Neuron (in vitro differentiated cells): ENCODE measurements at regions not wholly inside any gene's neighbourhood (a gene's known extent, or its start where the extent isn't known, plus 50 kb on each side); places are given as distances from the start of the nearest gene placed in this dataset.
"Not testable (repeated sequence)": the region's sequence is repeated elsewhere in the genome, so short reads cannot be mapped to it uniquely, and the experiment has no call there.

Experiments used
- H2AFZ ChIP-seq: one replicate; pipeline ENCODE4 v1.6.1; 2013; ENCODE audit warnings: low read depth, mild to moderate bottlenecking, inconsistent platforms, low read length, moderate library complexity
- H3K27me3 ChIP-seq: one replicate; pipeline ENCODE4 v1.6.1; 2013; ENCODE audit warnings: low read length; ENCODE audit not compliant: insufficient read depth
- H3K36me3 ChIP-seq: one replicate; pipeline ENCODE4 v1.6.1; 2013; ENCODE audit warnings: low read length; ENCODE audit not compliant: insufficient read depth
- H3K4me1 ChIP-seq: one replicate; pipeline ENCODE4 v1.6.1; 2013; ENCODE audit warnings: low read length; ENCODE audit not compliant: insufficient read depth
- H3K4me3 ChIP-seq: 2 replicates; pipeline ENCODE4 v1.5.1; 2013; ENCODE audit warnings: mild to moderate bottlenecking, low read length, moderate library complexity
- H3K9me3 ChIP-seq: one replicate; pipeline ENCODE4 v1.6.1; 2013; ENCODE audit warnings: low read length

DNA sequence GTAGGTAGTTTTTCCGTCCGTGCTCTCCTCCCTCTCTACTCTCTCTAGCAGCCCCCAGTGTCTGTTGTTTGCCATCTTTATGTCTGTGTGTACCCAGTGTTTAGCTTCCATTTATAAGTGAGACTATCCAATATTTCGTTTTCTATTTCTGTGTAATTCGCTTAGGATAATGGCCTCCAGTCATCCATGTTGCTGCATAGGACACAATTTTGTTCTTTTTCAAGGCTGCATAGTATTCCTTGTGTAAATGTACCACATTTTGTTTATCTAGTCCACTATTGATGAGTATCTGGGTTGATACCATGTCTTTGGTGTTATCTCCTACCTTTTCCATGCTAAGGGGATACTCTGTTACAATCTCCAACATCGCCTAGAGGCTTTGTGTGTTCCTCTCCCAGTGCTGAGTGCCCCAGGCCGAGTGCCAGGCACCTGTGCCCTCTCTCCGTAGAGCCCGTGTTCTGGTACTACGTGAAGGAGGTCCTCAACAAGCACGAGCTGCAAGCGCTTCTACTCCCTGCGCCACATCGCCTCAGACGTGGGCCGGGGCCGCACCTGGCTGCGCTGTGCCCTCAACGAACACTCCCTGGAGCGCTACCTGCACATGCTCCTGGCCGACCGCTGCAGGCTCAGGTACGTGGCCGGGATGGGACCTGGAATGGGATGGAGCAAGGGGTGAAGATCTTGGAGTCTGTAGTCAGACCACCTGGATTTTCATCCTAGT lies 51.0 kb downstream of the NPIPB11 start:
- H3K4me3 ChIP-seq, H2AFZ ChIP-seq, H3K36me3 ChIP-seq, H3K27me3 ChIP-seq, H3K4me1 ChIP-seq, H3K9me3 ChIP-seq: not testable (repeated sequence)

DNA sequence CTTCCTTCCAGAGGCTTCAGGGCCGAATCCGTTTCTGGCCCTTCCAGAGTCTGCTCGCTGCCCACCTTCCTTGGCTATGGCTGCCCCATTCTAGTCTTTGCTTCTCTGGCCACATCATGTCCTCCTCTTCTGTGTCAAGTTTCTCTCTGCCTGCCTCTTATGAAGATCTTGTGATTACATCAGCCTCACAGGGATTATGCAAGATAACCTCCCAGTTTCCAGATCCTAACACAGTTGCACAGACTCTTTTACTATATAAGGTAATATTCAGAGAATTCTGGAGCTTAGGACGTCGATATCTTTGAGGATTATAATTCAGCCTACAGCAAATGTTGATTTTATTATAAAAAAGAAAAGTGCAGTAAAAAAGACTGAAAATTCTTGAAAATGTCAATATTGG lies 52.1 kb downstream of the NPIPB11 start:
- H3K4me1 ChIP-seq, result not testable (repeated sequence)

DNA sequence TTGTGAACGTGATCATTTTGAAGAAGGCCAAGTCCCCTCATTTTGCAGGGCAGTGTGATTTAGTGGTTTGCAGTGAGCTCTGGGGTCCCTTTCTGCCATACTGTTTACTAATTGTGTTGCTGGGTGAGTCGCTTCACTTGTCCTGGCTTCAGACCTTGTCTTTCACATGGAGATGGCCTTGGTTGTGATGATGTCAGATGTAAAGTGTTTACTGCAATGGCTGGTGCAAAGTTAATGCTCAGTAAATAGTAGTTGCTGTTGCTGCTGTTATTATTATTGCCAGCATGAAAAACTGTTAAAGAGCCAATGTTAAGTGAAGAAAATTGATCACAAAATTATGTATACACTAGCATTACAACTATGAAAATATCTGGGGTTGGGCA lies 53.9 kb downstream of the NPIPB11 start:
- H3K9me3 ChIP-seq, H3K36me3 ChIP-seq, H2AFZ ChIP-seq, H3K4me1 ChIP-seq, H3K27me3 ChIP-seq, H3K4me3 ChIP-seq: not testable (repeated sequence)

More for the DNA sequence above, 52.1 kb downstream of the NPIPB11 start:
- not testable (repeated sequence) for H3K9me3 ChIP-seq, H3K27me3 ChIP-seq, H3K36me3 ChIP-seq, H3K4me3 ChIP-seq, H2AFZ ChIP-seq

DNA sequence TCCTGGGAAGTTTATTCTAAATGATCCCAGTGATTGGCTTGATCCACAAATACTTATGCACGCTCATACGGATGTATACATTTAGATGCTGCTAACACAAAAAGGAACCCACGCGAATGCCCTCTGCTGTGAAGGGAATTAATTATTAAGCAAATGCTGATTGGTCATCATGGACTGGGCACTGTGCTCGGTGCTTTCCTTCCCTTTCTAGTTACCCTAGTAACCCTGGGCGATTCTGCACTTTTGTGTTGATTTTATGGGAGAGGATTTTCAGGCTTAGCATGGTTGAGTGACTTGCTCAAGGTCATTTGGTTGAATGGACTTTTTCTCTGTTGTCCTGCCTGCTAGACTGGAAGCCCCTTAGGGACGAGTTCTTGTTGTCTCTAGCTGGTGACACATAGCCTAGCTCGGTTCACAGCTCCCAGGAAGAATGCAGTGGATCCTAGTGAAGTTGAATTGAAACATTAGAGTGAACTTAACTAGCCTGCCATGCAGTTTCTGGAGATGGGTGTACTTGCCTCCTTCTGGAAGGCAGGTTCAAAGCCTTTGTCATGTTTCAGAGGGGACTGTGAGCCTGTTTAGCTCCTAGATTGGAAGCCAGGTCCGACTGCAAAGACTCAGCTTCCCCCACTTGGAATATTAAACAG lies 54.4 kb downstream of the NPIPB11 start:
- H3K4me3 ChIP-seq, H3K27me3 ChIP-seq: not testable (repeated sequence)

DNA sequence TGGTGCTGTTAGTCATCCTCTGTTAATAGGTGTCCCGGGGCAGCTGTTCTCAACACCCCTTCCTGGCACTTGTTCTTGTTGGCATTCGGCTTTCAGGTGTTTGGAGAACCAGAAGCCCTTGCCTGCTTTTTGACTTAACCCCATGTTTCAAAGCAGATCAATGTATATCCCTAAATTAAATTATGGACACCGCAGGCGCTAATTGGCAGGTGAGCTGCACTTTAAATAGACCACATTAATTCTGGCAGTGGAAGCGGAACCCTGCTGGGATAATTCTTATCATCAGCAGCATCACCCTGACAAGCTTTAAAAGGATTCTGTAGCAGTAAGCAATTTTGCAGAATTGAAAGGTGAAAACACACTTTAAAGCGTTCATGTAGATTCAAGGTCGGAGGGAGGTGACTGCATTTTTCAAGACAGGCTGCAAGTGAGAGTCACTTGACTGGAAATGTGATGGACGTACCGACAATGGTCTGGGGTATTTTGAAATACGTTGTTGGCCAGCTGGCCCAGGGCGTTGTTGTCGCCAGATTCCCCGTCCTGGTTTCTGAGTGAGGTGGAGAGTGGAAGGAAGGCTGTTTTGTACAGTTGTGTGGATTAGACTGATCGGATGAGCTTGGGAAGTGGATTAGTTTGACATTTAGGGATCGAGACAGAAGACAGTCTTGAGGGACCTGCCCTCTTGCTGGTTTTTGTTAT lies 55.1 kb downstream of the NPIPB11 start:
- H3K36me3 ChIP-seq, H3K27me3 ChIP-seq, H2AFZ ChIP-seq, H3K9me3 ChIP-seq, H3K4me3 ChIP-seq, H3K4me1 ChIP-seq: not testable (repeated sequence)

More for the DNA sequence above, 54.4 kb downstream of the NPIPB11 start:
- not testable (repeated sequence) for H2AFZ ChIP-seq, H3K9me3 ChIP-seq, H3K36me3 ChIP-seq, H3K4me1 ChIP-seq

DNA sequence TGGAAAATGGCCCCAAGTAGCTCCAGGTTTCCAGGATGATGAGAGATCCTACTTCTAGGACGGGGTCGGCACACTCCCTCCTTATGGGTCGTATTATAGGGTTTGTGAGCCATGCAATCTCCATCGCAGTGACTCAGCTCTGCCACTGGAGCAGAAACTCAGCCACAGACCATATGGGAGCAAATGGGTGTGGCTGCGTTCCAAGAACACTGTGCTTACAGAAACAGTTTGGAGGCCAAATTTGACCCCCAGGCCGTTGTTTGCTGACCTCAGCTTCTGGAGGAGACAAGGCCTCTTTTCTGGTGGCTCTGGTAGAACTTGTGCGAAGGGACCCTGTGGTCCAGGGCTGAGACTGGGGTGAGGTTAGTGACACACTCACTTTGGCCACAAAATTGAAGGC lies 56.5 kb downstream of the NPIPB11 start:
- H2AFZ ChIP-seq, H3K27me3 ChIP-seq, H3K4me3 ChIP-seq, H3K4me1 ChIP-seq, H3K9me3 ChIP-seq, H3K36me3 ChIP-seq: not testable (repeated sequence)

DNA sequence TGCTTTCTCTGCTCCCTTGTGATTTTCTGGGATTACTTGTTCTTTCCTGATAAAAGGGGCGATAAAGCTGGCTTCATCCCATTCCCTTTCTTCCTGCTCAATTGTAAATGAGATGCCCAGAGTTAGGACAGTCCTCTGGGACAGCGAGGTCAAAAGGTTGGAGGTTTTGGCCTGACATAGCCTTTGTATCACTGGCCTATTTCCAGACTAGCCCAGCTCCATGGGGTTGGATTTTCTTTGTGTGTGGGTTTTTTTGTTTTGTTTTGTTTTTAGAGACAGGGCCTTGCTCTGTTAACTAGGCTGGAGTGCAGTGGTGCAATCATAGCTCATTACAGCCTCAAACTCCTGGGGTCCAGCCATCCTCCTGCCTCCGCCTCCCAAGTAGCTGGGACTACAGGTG lies 57.8 kb downstream of the NPIPB11 start:
- H3K9me3 ChIP-seq, H3K27me3 ChIP-seq, H3K36me3 ChIP-seq, H2AFZ ChIP-seq, H3K4me3 ChIP-seq, H3K4me1 ChIP-seq: not testable (repeated sequence)

DNA sequence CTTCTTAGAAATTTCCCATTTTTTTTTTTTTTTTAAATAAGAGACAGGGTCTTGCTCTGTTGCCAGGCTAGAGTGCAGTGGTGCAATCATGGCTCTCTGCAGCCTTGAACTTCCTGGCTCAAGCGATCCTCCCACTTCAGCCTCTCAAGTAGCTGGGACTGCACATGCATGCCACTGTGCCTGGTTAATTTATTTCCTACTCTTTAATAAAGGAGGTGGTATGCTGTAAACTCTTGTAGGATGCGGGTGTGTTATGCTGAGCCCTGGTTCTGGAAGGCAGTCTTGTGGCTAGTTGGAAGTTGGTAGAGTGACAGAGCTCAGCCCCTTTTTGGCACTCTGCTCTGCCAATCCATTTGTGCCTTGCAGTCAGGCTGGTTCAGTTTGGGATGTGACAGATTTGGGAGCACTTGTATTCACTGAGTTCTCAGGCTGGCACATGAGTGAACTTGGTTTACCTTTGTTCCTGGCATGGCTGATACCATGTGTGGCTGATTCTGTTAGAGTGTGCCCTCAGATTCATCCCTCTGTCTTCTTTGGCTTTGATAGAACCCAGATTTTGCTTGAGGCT lies 58.3 kb downstream of the NPIPB11 start:
- not testable (repeated sequence) for H3K27me3 ChIP-seq, H3K36me3 ChIP-seq, H2AFZ ChIP-seq, H3K9me3 ChIP-seq, H3K4me3 ChIP-seq, H3K4me1 ChIP-seq

DNA sequence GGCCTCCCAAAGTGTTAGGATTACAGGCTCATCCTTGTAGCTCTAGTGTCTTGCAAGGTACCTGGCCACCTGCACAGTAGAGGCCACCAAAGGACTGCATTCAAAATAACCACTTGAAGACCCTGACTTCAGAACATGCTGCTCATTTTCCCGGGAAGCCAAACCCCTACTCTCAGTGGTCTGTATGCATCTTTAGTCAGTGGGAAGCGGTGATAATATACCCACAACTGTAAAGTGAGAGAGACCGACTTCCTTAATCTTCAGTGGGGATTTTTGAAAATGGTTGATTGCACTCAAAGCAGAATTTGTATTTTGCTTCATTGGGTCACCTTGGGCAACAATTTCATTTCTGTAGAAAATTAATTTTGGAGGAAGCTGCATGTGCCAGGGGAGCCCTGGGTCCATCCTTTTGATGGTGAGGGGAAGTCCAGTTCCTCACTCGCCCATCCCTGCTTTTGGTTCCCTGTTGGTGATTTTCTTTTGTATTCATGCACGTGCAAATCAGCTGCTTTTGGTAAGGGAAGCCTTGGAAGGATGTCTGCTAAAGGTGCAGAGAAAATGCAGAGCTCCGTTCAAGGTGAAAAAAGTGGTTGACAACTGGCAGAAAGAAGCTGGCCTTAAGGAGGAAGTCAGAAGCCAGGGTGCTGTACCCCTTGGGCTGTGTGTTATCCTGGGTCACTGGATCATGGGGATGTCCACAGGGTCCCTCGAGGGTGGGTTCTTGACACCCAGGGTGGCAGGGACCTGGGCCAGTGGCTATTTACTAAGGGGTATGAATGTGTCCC lies 59.5 kb downstream of the NPIPB11 start:
- not testable (repeated sequence) for H3K9me3 ChIP-seq, H3K4me3 ChIP-seq, H3K27me3 ChIP-seq, H3K36me3 ChIP-seq, H3K4me1 ChIP-seq, H2AFZ ChIP-seq

DNA sequence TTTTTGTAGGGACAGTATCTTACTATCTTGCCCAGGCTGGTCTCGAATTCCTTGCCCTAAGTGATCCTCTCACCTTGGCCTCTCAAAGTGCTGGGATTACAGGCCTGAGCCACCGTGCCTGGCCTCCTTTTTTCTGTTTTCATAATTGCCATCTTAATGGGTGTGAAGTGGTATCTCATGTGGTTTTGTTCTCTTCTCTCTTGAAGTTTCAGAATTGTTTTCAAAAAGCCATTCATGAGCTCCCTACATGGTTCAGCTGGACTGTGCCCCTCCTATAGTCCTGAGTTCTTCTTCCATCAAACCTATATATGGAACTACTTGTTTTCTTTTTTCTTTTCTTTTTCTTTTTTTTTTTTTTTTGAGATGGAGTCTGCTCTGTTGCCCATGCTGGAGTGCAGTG lies 60.3 kb downstream of the NPIPB11 start:
- H3K4me3 ChIP-seq, H3K9me3 ChIP-seq, H2AFZ ChIP-seq: not testable (repeated sequence)

DNA sequence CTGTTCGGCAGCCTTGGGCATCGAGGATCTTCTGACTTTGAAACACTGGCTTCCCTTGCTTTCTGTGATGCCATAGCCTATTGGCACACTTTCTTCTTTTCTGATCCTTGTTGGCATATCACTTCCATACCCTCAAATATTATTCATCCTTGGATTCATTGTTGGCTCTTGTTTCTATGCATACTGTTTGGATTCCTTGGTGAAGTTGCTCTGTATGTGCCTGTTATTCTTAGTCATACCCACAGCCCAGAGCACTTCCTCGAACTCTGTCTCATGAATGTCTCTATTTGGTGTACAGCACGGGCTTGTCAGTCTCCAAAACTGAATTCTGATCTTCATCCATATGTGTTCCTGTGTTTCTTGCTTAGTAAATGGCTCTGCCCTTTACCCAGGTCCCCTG lies 63.6 kb downstream of the NPIPB11 start:
- H3K27me3 ChIP-seq, H3K36me3 ChIP-seq, H3K4me3 ChIP-seq, H3K4me1 ChIP-seq, H2AFZ ChIP-seq, H3K9me3 ChIP-seq: not testable (repeated sequence)

More for the DNA sequence above, 60.3 kb downstream of the NPIPB11 start:
- not testable (repeated sequence) for H3K4me1 ChIP-seq, H3K36me3 ChIP-seq, H3K27me3 ChIP-seq

DNA sequence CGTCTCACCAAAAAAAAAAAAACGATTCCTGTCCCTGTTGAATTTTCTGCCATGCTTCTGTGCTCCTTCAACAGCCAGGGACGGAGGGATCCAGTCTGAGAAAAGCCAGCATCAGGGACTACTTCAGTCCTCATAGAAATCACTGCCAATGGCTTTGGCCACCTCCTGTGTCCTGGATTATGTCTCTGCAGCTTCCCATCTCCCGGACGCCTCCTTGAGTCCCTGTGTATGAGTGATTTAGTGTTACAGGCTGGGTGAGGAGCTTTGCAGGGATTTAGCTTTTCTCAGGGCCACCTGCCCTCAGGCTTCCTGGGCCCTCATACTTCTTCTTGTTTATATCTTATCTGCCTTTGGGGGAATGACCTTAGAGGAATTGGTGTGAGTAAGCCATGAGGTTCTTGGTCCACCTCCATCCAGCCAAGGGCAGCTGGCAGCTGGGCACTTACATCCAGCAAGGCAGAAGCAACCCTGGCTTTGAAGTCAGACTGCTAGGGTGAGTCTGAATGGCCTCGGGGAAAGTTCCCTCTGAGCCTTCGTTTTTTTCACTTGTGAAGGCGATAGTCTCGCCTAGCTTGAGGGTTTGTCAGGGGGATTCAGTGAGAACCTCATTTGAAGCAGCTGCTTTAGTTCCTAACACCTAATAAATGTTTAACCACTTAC lies 65.6 kb downstream of the NPIPB11 start:
- not testable (repeated sequence) for H3K27me3 ChIP-seq, H3K36me3 ChIP-seq, H2AFZ ChIP-seq, H3K9me3 ChIP-seq, H3K4me3 ChIP-seq, H3K4me1 ChIP-seq

DNA sequence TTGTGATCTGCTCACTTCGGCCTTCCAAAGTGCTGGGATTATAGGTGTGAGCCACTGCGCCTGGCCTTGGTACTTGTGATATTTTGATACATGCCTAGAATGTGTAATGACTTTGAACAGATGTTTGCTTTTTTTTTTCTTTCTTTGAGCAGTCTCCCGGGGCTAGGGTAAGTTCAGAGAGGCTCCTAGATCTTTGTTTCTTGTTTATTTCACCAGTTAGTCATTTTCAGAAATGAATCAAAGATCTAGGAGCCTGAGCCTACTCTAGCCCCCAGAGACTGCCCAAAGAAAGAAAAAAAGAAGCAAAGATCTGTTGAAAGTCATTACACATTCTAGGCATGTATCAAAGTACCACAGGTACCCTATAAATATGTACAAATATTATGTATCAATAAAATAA lies 66.3 kb downstream of the NPIPB11 start:
- H3K9me3 ChIP-seq, H3K4me1 ChIP-seq, H3K36me3 ChIP-seq, H2AFZ ChIP-seq, H3K27me3 ChIP-seq, H3K4me3 ChIP-seq: not testable (repeated sequence)
